T-helper 17 cell (primary cell): ENCODE measurements at regions not wholly inside any gene's neighbourhood (a gene's known extent, or its start where the extent isn't known, plus 50 kb on each side); places are given as distances from the start of the nearest gene placed in this dataset.

Experiments
- ATAC-seq: fragments of 150-1000 bp; cut with Tn5 transposase; 2 replicates; pipeline ENCODE4 v1.10.0; 2021; ENCODE audit warnings: mild to moderate bottlenecking, moderate library complexity
- DNase-seq, 3 donors: peaks; one replicate each; pipeline versions ENCODE4 v3.0.0 to v3.0.0-alpha.2; 2020 to 2021
- H3K9me3 ChIP-seq: one replicate; pipeline ENCODE4 v1.7.0; 2013; ENCODE audit warnings: low read length, mild to moderate bottlenecking; ENCODE audit not compliant: control insufficient read depth, poor library complexity, severe bottlenecking
- H3K27ac Mint-ChIP-seq: one replicate; pipeline ENCODE4 v1.8.0; 2022; ENCODE audit warnings: mild to moderate bottlenecking, moderate library complexity, mixed read lengths
- H3K27me3 Mint-ChIP-seq: one replicate; pipeline ENCODE4 v1.8.0; 2022; ENCODE audit warnings: mixed read lengths
- H3K36me3 Mint-ChIP-seq: one replicate; pipeline ENCODE4 v1.8.0; 2022; ENCODE audit warnings: low read depth, mixed read lengths
- H3K4me1 Mint-ChIP-seq: one replicate; pipeline ENCODE4 v1.8.0; 2022; ENCODE audit warnings: mild to moderate bottlenecking, mixed read lengths
- H3K4me3 Mint-ChIP-seq: one replicate; pipeline ENCODE4 v1.8.0; 2022; ENCODE audit warnings: mild to moderate bottlenecking, moderate library complexity, mixed read lengths

DNA sequence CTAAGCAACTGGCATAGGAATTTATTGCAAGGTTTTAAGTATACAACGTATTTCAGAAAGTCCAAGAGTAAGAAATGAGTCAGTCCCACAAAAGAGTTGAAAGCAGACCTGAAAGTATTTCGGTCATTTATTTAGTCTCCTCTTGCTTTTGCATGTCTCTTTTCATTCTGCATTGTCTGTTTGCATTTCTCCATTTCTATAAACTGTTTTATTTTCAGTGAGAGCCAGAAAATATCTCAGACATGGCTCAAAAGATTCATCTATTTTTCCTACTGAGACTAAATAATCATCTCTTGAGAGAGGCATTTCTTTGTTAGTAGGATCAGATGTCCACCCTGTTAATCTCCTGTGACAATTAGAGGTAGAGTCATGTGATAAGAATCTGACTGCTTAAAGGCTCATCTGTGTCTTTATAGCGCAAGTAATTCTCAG lies 219.1 kb upstream of the CCDC179 start:
- H3K4me1 Mint-ChIP-seq, result no peaks in the 10 kb centered on the region
- H3K36me3 Mint-ChIP-seq, result no peaks in the 10 kb centered on the region
- DNase-seq (no peak), ATAC-seq (no peak)
- H3K27me3 Mint-ChIP-seq, result no peaks in the 10 kb centered on the region
- H3K9me3 ChIP-seq, result no peaks in the 10 kb centered on the region
- H3K4me3 Mint-ChIP-seq, result no peak overlapping the region
- H3K27ac Mint-ChIP-seq, result no peak overlapping the region

DNA sequence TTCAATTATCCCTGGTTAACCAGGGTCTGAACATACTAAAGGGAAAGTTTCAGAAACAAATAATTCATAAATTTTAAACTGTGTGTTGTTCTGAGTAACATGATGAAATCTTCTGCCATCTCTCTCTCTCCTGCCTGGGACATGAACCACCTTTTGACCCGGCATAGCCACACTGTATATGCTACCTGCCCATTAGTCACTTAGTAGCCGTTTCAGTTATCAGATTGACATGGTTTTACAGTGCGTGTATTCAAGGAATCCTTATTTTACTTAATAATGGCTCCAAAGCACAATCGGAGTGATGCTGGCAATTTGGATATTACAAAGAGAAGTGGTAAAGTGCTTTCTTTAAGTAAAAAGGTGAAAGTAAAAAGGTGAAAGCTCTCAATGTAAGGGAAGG lies 227.1 kb upstream of the CCDC179 start:
- no peaks in the 10 kb centered on the region for H3K9me3 ChIP-seq
- no peak for DNase-seq
- Mint-ChIP-seq H3K27ac (no peak overlapping the region), H3K27me3 (no peaks in the 10 kb centered on the region), H3K4me3 (no peak overlapping the region), H3K36me3 (no peaks in the 10 kb centered on the region), H3K4me1 (no peaks in the 10 kb centered on the region)
- no peak for ATAC-seq

DNA sequence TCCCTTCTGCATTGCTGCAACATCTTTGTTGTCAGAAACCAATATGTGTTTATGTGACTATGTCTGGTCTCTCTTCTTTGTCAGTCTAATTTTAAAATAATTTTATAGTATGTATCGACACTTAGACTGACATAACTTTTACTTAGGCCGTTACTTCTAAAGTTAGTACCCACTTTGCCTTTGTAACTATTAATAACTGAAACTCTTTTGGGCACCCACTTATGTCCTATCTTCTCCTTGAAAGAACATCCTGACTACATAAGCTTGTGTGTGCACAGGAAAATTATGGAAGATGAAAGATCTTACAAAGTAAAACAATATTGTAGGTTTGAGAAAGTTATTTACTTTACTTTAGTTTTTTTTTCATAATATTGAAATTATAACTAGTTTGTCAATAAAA lies 230.4 kb upstream of the CCDC179 start:
- Mint-ChIP-seq H3K4me3 (no peak overlapping the region), H3K27ac (no peak overlapping the region)
- no peak for DNase-seq

DNA sequence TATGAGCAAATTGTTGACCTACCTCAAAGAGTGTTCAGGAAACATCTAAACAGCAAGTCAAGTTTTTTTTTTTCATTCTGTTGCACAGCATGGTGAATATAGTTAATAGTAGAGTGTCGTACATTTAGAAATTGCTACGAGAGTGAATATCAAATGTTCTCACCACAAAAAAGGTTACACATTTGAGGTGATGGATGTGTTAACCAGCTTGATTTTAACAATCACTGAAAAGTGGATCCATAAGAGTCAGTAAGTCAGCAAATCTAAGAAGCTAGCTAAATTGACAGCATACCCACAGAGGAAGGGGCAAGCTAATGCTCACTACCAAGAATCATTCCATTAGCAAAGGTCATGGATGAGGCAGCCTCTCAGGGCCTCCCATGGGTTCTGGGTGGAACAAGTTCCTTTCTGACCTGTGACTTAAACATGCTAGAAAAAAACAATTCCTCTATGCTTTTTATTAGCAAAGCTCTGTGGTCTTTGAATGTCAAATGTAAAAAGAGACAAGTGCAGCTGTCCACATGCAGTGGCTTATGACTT lies 235.4 kb upstream of the CCDC179 start:
- DNase-seq (no peak), ATAC-seq (no peak)
- no peaks in the 10 kb centered on the region for H3K9me3 ChIP-seq
- H3K27me3 Mint-ChIP-seq, result no peaks in the 10 kb centered on the region
- H3K4me3 Mint-ChIP-seq, result no peak overlapping the region
- H3K27ac Mint-ChIP-seq, result no peak overlapping the region
- no peaks in the 10 kb centered on the region for H3K36me3 Mint-ChIP-seq
- H3K4me1 Mint-ChIP-seq, result no peaks in the 10 kb centered on the region

More for the DNA sequence above, 230.4 kb upstream of the CCDC179 start:
- no peaks in the 10 kb centered on the region for H3K9me3 ChIP-seq
- Mint-ChIP-seq H3K27me3 (no peaks in the 10 kb centered on the region), H3K36me3 (no peaks in the 10 kb centered on the region), H3K4me1 (no peaks in the 10 kb centered on the region)
- no peak for ATAC-seq

DNA sequence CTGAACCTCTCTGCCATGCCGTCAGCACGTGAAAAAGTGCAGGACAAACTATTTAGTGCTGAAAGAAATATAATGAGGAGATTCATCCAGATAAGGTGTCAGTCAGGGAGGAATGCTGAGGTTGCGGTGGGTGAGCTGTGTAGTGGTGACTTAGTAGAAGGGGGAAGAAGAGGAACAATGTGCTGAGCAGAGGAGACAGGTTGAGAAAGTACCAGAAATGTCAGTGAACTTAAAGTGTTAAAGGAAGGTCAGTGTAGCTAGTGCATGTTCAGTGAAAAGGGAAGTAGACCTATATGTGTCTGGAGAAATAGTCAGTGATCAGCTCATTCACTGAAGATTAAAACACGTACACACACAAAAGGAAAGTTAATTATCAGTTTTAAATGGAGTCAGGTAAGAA lies 237.6 kb upstream of the CCDC179 start:
- Mint-ChIP-seq H3K27me3 (no peaks in the 10 kb centered on the region), H3K4me1 (no peaks in the 10 kb centered on the region), H3K36me3 (no peaks in the 10 kb centered on the region), H3K4me3 (no peak overlapping the region), H3K27ac (no peak overlapping the region)
- ATAC-seq, result no peak
- H3K9me3 ChIP-seq, result no peaks in the 10 kb centered on the region
- DNase-seq, result no peak

DNA sequence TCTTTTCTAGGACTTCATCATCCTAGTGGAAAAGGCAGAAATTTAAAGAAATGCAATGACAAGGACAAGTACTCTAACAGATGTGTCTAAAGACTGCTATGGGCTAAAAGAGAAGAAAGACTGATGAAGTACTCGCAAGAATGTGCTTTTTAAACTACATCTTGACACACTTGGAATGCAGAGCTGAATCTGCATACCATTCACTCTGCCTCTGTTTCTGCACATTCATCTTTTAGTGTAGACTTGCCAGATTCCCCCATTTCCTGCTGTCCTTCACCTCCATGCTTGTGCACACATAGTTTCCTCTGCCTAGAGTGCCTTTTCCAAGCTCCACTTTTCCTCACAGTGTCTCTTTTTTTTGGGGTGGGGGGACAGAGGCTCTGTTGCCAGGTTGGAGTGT lies 239.0 kb upstream of the CCDC179 start:
- no peak for ATAC-seq

DNA sequence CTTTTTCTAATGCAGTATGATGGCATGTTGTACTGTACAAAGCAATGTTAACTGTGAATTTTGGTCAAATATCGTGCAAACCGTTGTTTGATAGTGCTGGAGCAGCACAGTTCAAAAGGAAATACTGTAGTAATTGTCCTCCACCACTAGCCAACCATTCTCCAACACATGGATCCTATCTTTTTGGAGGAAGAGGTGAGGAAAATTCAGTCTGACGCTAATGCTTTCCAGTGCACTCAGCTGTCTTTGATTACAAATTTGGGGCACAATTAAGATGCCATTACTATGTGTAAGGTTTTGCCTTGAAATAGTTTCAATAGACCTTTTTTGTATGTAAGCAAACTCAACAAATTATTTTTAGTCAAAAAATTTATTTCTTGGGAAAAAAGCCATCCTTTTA lies 240.5 kb upstream of the CCDC179 start:
- no peak for DNase-seq
- no peak overlapping the region for H3K27ac Mint-ChIP-seq
- H3K36me3 Mint-ChIP-seq, result no peaks in the 10 kb centered on the region
- no peak for ATAC-seq
- H3K9me3 ChIP-seq, result no peaks in the 10 kb centered on the region
- H3K4me3 Mint-ChIP-seq, result no peak overlapping the region
- no peaks in the 10 kb centered on the region for H3K4me1 Mint-ChIP-seq
- no peaks in the 10 kb centered on the region for H3K27me3 Mint-ChIP-seq

More for the DNA sequence above, 239.0 kb upstream of the CCDC179 start:
- no peak overlapping the region for H3K4me3 Mint-ChIP-seq
- H3K27me3 Mint-ChIP-seq, result no peaks in the 10 kb centered on the region
- no peaks in the 10 kb centered on the region for H3K36me3 Mint-ChIP-seq
- H3K4me1 Mint-ChIP-seq, result no peaks in the 10 kb centered on the region
- no peaks in the 10 kb centered on the region for H3K9me3 ChIP-seq
- no peak overlapping the region for H3K27ac Mint-ChIP-seq
- no peak for DNase-seq

DNA sequence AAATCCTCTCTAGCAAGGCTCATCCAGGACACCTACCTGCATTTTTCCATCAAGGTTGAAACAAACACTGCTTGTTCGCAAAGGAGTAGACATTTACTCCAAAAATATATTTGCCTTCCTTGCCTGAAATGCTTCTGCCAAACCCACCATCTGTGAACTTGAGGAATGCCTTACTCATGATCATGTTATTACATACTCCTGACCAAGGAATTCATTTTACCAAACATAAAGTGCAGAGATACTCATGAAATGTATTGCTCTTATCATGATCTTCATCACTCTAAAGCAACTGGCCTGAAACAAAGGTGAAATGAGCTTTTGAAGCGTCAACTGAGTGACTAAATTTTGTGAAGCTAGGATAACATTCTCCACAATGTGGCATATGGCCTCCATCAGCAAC lies 243.1 kb upstream of the CCDC179 start:
- DNase-seq (no peak), ATAC-seq (no peak)
- no peaks in the 10 kb centered on the region for H3K4me1 Mint-ChIP-seq
- H3K4me3 Mint-ChIP-seq, result no peak overlapping the region
- no peaks in the 10 kb centered on the region for H3K36me3 Mint-ChIP-seq
- no peaks in the 10 kb centered on the region for H3K27me3 Mint-ChIP-seq
- no peaks in the 10 kb centered on the region for H3K9me3 ChIP-seq
- no peak overlapping the region for H3K27ac Mint-ChIP-seq

DNA sequence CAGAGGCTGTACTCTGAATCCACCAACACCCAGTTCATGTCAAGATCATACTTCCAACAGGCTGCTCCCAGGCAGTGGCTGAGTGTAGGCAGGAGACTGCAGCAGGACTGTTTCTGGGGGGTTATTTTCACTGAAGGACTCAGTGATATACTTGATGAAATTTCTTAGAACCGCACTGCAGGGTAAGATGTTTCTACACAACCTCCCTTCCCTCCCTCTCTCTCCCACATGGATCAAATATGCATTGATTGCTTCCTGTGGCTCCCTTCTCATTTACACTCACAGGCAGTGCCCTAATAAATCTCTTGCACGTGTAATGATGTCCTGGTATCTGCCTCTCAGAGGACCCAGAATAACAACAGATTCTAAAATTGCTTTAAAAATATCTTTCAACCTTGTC lies 251.3 kb upstream of the CCDC179 start:
- Mint-ChIP-seq H3K36me3 (no peaks in the 10 kb centered on the region), H3K27ac (no peak overlapping the region), H3K4me1 (no peaks in the 10 kb centered on the region)

DNA sequence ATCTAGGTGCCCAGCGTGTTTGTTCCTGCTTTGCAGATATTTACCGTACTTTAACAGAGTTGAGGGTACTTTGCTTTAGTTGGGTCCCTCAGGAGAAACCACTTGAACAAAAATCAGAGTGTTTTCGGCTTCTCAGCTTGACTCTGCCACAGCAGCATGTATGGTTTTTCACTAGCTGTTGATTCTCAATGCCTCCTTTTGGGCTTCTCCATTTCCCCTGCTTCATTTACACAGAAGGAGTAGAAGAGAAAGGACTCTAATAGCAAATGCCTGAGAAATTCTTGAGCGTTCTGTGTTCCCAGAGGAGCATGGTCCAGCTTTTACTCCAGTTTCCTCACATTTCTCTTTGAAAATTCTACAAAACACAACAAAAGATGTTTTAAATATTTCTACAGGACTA lies 252.1 kb upstream of the CCDC179 start:
- Mint-ChIP-seq H3K27ac (no peak overlapping the region), H3K4me1 (no peaks in the 10 kb centered on the region)
- DNase-seq, result no peak

More for the DNA sequence above, 251.3 kb upstream of the CCDC179 start:
- ATAC-seq (no peak), DNase-seq (no peak)
- H3K9me3 ChIP-seq, result no peaks in the 10 kb centered on the region
- Mint-ChIP-seq H3K27me3 (no peaks in the 10 kb centered on the region), H3K4me3 (no peak overlapping the region)

DNA sequence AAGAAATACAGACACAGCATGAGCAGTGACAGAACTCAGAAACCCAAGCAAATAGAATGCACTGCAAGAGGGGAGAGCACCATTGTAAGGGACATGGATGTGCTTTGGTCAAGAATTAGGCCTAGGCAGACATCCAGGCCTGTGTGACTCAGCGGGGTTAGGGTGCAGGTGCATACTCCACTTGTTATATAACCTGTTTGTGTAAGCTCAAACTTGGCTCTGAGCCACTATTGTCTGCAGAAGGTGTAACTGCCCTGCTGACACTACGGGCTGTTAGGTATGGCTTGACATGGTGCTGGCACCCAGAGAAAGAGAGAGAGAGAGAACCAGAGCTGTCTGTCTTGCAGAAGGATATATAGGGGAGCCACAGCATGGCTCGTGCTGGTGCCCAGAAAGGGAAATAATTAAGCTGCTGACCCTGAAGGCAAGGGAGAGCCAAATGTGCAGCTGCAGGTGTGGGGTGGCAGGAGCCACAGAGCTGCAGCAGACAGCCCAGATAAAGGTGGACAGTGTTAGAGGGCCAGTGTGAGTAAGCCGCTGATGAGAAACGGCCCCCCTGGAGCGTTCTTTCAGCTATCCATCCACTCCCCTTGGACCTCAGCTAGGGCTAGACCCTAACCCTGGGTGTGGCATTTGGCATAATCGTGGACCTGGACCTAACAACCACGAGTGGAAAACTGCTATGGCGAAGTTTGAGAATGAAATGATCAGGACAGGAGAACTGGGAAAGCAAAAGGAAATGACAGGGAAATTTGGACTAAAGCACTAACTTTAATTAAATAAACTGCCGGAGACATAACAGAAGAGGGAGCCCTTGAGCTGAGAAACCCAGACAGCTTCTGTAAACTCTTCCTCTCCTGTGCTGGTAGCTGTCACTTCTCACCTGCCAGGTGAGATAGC lies 253.0 kb upstream of the CCDC179 start:
- Mint-ChIP-seq H3K27ac (no peak overlapping the region), H3K27me3 (no peaks in the 10 kb centered on the region), H3K4me3 (no peak overlapping the region), H3K4me1 (no peaks in the 10 kb centered on the region), H3K36me3 (no peaks in the 10 kb centered on the region)
- DNase-seq (no peak), ATAC-seq (no peak)
- no peaks in the 10 kb centered on the region for H3K9me3 ChIP-seq

More for the DNA sequence above, 252.1 kb upstream of the CCDC179 start:
- H3K9me3 ChIP-seq, result no peaks in the 10 kb centered on the region
- no peaks in the 10 kb centered on the region for H3K36me3 Mint-ChIP-seq
- H3K4me3 Mint-ChIP-seq, result no peak overlapping the region
- no peak for ATAC-seq
- no peaks in the 10 kb centered on the region for H3K27me3 Mint-ChIP-seq

DNA sequence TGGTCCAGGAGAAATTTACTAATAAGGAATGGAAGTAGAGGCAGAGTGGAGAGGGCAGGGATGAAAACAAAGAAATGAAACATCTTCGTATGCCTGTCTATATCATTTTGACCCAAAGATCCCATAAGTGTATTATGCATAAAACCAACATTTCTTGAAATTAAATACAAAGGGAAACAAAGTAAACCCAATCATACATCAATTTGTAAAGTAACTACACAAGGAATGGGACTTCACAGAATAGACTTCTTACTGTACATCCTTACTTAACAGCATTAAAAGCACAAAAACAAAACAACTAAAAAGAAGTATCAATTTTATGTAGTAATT lies 253.6 kb upstream of the CCDC179 start:
- H3K9me3 ChIP-seq, result no peaks in the 10 kb centered on the region
- Mint-ChIP-seq H3K27me3 (no peaks in the 10 kb centered on the region), H3K4me1 (no peaks in the 10 kb centered on the region), H3K4me3 (no peak overlapping the region), H3K36me3 (no peaks in the 10 kb centered on the region), H3K27ac (no peak overlapping the region)
- ATAC-seq (no peak), DNase-seq (no peak)

DNA sequence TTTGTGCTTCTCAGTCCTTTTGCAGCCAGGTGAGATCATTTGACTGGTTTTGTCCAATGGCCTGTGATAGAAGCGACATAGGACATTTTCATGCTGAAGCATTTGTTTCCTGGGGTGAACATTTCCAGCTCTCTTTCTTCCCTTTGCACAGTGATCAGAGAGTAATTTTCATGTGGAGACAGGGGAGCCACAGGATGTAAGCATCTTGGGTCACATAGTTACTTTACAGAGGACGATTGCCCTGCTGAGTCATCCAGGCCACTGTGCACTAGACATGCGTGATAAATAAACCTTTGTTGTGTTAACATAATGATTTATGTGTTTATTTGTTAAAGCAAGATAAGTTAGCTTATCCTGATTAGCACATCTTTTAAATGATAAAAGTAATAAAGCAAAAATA lies 263.5 kb upstream of the CCDC179 start:
- H3K36me3 Mint-ChIP-seq, result no peaks in the 10 kb centered on the region
- H3K27ac Mint-ChIP-seq, result no peak overlapping the region
- ATAC-seq, result no peak
- no peak overlapping the region for H3K4me3 Mint-ChIP-seq
- no peaks in the 10 kb centered on the region for H3K9me3 ChIP-seq
- H3K27me3 Mint-ChIP-seq, result no peaks in the 10 kb centered on the region
- DNase-seq, result no peak
- H3K4me1 Mint-ChIP-seq, result no peaks in the 10 kb centered on the region

DNA sequence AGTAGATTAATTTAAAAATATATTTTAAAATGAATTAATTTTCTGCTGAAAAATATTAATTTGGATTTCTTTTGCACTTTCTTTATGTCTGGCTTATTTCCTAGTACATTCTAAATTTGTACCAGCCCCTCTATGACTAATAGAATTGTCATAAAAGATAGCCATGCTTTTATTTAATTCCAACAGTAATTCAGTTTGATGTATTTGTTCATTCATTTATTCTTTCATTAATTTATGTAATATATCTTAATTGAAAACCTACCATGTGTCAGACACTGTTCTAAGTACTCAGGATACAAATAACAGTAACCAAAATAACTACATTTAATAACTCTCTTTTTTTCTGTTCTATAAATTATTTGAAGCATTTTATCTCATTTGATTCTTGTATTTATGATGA lies 264.0 kb upstream of the CCDC179 start:
- no peak for ATAC-seq

More for the DNA sequence above, 264.0 kb upstream of the CCDC179 start:
- Mint-ChIP-seq H3K27ac (no peak overlapping the region), H3K4me3 (no peak overlapping the region), H3K4me1 (no peaks in the 10 kb centered on the region), H3K36me3 (no peaks in the 10 kb centered on the region), H3K27me3 (no peaks in the 10 kb centered on the region)
- DNase-seq, result no peak
- H3K9me3 ChIP-seq, result no peaks in the 10 kb centered on the region
